ENCODE measurements at regions not wholly inside any gene's neighbourhood (a gene's known extent, or its start where the extent isn't known, plus 50 kb on each side); places are given as distances from the start of the nearest gene placed in this dataset.
A peak's percentile ranks its signal among the peaks of the same experiment; 100 is the strongest.

GRCh38 chr10:33617381-33618080 lies 283.1 kb upstream of the NRP1 start:
- H3K27me3 ChIP-seq, result no peaks in the 10 kb centered on the region
- WGBS, 2 donors, result 82 to 84% methylated on average over 8 of the region's 8 CpGs
- TF ChIP-seq CTCF (IDR thresholded peaks at IDR 0.05), result no peak
- H3K27ac ChIP-seq, result no peak overlapping the region
- no peak overlapping the region for H3K4me3 ChIP-seq
- no peak for ATAC-seq
- no peaks in the 10 kb centered on the region for H3K36me3 ChIP-seq
- no peak for DNase-seq
- no peaks in the 10 kb centered on the region for H3K9me3 ChIP-seq
- no peaks in the 10 kb centered on the region for H3K4me1 ChIP-seq
- intact Hi-C loops (cut with DNase I), result no loop called here
- no peak for FAIRE-seq

DNA sequence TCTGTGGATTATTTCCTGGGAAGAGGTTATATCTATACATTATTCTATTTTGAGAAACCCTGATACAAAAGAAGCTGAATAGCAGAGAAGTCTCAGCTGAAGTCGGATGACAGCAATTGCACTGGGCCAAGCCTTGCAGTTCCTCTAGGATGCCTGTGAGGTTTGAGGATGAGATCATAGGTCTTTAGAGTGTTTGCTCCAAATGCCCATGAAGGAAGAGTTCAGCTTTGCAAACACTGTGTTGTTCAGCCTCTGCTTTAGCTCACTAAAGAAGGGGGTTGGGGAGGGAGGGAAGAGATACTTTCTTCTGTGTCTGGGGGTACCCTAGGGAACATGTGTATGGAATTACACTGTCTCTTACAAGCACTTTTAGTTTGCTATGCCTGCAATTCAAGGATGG lies 282.5 kb upstream of the NRP1 start:
- no peak overlapping the region for H3K27ac ChIP-seq
- DNase-seq (no peak), FAIRE-seq (no peak), ATAC-seq (peak in 1 of 4 donors; percentile 49)
- H3K4me3 ChIP-seq, result no peak overlapping the region
- TF ChIP-seq CTCF (IDR thresholded peaks at IDR 0.05), result no peak
- intact Hi-C loops (cut with DNase I), result no loop called here
- H3K9me3 ChIP-seq, result no peaks in the 10 kb centered on the region
- H3K4me1 ChIP-seq, result no peaks in the 10 kb centered on the region
- no peaks in the 10 kb centered on the region for H3K36me3 ChIP-seq
- H3K27me3 ChIP-seq, result no peaks in the 10 kb centered on the region
- 72 to 74% methylated on average over 1 of the region's 1 CpG for WGBS, 2 donors

DNA sequence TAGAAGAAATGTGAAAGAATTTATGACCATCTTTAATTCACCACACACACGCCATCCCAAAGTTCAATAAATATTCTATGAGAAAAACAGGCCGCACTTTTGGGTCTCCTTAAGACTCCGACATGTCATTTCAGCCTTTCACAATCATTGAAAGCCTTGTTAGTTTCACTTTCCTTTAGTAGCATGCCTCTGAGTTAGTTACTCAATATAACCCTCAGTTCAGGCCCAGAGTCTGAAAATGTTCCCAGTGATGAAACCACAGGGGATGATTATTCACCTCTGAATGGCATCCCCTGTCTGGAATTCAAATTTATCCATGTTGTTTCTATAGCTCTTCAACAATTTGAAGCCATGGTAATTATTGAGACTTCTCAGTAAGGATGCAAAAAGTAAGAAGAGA lies 278.1 kb upstream of the NRP1 start:
- FAIRE-seq (no peak), DNase-seq (no peak), ATAC-seq (peak in 3 of 4 donors; percentile 40 to 77 (median 63))
- Histone ChIP-seq H3K27me3 (no peaks in the 10 kb centered on the region), H3K27ac (no peak overlapping the region), H3K4me3 (no peak overlapping the region), H3K36me3 (no peaks in the 10 kb centered on the region), H3K9me3 (no peaks in the 10 kb centered on the region), H3K4me1 (no peaks in the 10 kb centered on the region)
- WGBS, 2 donors, result 77 to 88% methylated on average over 3 of the region's 3 CpGs
- intact Hi-C loops (cut with DNase I), result no loop called here
- no peak for TF ChIP-seq CTCF (IDR thresholded peaks at IDR 0.05)

GRCh38 chr10:33612116-33612515 lies 277.6 kb upstream of the NRP1 start:
- no peak overlapping the region for H3K27ac ChIP-seq
- WGBS, 2 donors, result 70 to 78% methylated on average over 1 of the region's 1 CpG
- no peak overlapping the region for H3K4me3 ChIP-seq
- no peaks in the 10 kb centered on the region for H3K9me3 ChIP-seq
- no peaks in the 10 kb centered on the region for H3K4me1 ChIP-seq
- DNase-seq, result no peak
- H3K27me3 ChIP-seq, result no peaks in the 10 kb centered on the region
- intact Hi-C loops (cut with DNase I), result no loop called here
- H3K36me3 ChIP-seq, result no peaks in the 10 kb centered on the region
- TF ChIP-seq CTCF (IDR thresholded peaks at IDR 0.05), result no peak
- ATAC-seq, result no peak
- no peak for FAIRE-seq

DNA sequence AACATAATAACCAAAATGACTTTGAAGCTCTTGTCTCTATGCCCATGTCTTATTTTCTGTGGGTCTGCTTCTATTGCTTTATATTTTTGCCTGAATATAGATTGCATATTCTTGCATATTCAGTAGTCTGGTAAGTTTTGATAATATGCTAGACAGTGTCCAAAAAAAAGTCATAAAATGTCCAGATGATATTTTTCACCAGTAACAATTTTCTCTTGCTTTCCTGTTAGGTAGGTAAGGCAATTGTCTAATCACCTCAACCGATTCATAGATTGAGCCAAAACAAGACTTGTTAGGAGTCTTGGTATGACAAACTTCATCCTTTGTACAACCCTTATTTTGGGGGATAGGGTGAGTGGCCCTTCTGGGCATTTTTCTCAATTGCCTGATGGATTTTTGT lies 277.0 kb upstream of the NRP1 start:
- DNase-seq (no peak), ATAC-seq (no peak), FAIRE-seq (no peak)
- 76 to 82% methylated on average over 1 of the region's 1 CpG for WGBS, 2 donors
- H3K36me3 ChIP-seq, result no peaks in the 10 kb centered on the region
- no peak overlapping the region for H3K27ac ChIP-seq
- no peaks in the 10 kb centered on the region for H3K27me3 ChIP-seq
- intact Hi-C loops (cut with DNase I), result no loop called here
- no peaks in the 10 kb centered on the region for H3K4me1 ChIP-seq
- H3K4me3 ChIP-seq, result no peak overlapping the region
- TF ChIP-seq CTCF (IDR thresholded peaks at IDR 0.05), result no peak
- H3K9me3 ChIP-seq, result no peaks in the 10 kb centered on the region
